H1 (cell line): ENCODE measurements at regions not wholly inside any gene's neighbourhood (a gene's known extent, or its start where the extent isn't known, plus 50 kb on each side); places are given as distances from the start of the nearest gene placed in this dataset. TPM values are rescaled to one million over a fixed set of nuclear protein-coding genes. Genes with fewer than 3 reads are reported as not detected.

Experiments used
- CTCF ChIA-PET: fragments of 300-600 bp; sonication (Branson Sonifier 250); formaldehyde crosslinking; loops from one replicate; lab custom pipeline; 2021; ENCODE audit not compliant: partially characterized antibody; lab: Charles Lee
- POLR2A ChIA-PET: fragments of 300-600 bp; sonication (Branson Sonifier 250); formaldehyde crosslinking; loops from one replicate; lab custom pipeline; 2021; ENCODE audit warnings: inconsistent platforms; ENCODE audit not compliant: partially characterized antibody; lab: Charles Lee
- DNase-seq, 2 experiments: peaks; one replicate each; pipeline versions ENCODE4 v3.0.0 to v3.0.0-alpha.2; 2010 to 2022; ENCODE audit warnings: low spot score in 2 of 2, low read depth in 1 of 2, mixed read lengths in 1 of 2
- FAIRE-seq: peaks from 2 replicates; lab custom pipeline; 2011; peaks lifted over from hg19 to GRCh38; lab: Jason Lieb, UNC
- H2AFZ ChIP-seq: 2 replicates; pipeline ENCODE4 v1.8.1; 2012; ENCODE audit warnings: low read length, inconsistent platforms
- H2AK5ac ChIP-seq: 2 replicates; pipeline ENCODE4 v1.6.1; 2013; ENCODE audit warnings: low read depth, low read length
- H2BK120ac ChIP-seq: replicated peaks from 2 replicates; pipeline ENCODE3; 2013; ENCODE audit warnings: low read depth, low read length, inconsistent platforms
- H2BK12ac ChIP-seq: 2 replicates; pipeline ENCODE4 v1.6.1; 2013; ENCODE audit warnings: low read depth, low read length
- H2BK15ac ChIP-seq: 2 replicates; pipeline ENCODE4 v1.6.1; 2013; ENCODE audit warnings: low read length
- H2BK20ac ChIP-seq: 2 replicates; pipeline ENCODE4 v1.6.1; 2013; ENCODE audit warnings: low read length
- H2BK5ac ChIP-seq: 2 replicates; pipeline ENCODE4 v1.6.1; 2013; ENCODE audit warnings: low read depth, low read length
- H3K14ac ChIP-seq: 2 replicates; pipeline ENCODE4 v1.6.1; 2013; ENCODE audit warnings: inconsistent platforms; ENCODE audit not compliant: insufficient read length
- H3K18ac ChIP-seq: 2 replicates; pipeline ENCODE4 v1.6.1; 2013; ENCODE audit warnings: low read length; ENCODE audit errors: extremely low read depth
- H3K23ac ChIP-seq: 2 replicates; pipeline ENCODE4 v1.6.1; 2013; ENCODE audit warnings: inconsistent platforms; ENCODE audit not compliant: insufficient read length
- H3K23me2 ChIP-seq: 2 replicates; pipeline ENCODE4 v1.6.1; 2013; ENCODE audit warnings: low read depth, low read length
- H3K27ac ChIP-seq: 2 replicates; pipeline ENCODE4 v1.6.1; 2011; ENCODE audit warnings: low read depth, low read length, inconsistent platforms
- H3K27me3 ChIP-seq, 4 experiments: replicated peaks in 1 of 4; 1 replicate in 1 of 4; 2 replicates in 3 of 4; pipeline versions ENCODE4 v1.6.1 to v1.8.1; 2011 to 2013; ENCODE audit warnings: low read length in 3 of 4, mild to moderate bottlenecking in 3 of 4, inconsistent platforms in 2 of 4, mixed read lengths in 2 of 4, moderate library complexity in 1 of 4; ENCODE audit not compliant: control insufficient read depth in 3 of 4, insufficient read depth in 3 of 4; ENCODE audit errors: extremely low read depth in 1 of 4
- H3K36me3 ChIP-seq, 4 experiments: 2 replicates each; pipeline versions ENCODE4 v1.6.1 to v1.8.1; 2011 to 2013; ENCODE audit warnings: mild to moderate bottlenecking in 4 of 4, low read length in 3 of 4, moderate library complexity in 2 of 4, control low read depth in 1 of 4, inconsistent platforms in 1 of 4; ENCODE audit not compliant: insufficient read depth in 4 of 4, control insufficient read depth in 2 of 4
- H3K4ac ChIP-seq: replicated peaks from 2 replicates; pipeline ENCODE3; 2013; ENCODE audit warnings: low read length, low read depth, mixed read lengths, inconsistent platforms; ENCODE audit not compliant: insufficient read length
- H3K4me1 ChIP-seq, 4 experiments: replicated peaks in 1 of 4; 1 replicate in 1 of 4; 2 replicates in 3 of 4; pipeline versions ENCODE4 v1.6.1 to v1.8.1; 2011 to 2013; ENCODE audit warnings: low read length in 3 of 4, inconsistent platforms in 2 of 4, mixed read lengths in 1 of 4; ENCODE audit not compliant: insufficient read depth in 4 of 4, control insufficient read depth in 3 of 4
- H3K4me2 ChIP-seq, 2 experiments: 2 replicates each; pipeline versions ENCODE4 v1.6.1 to v1.8.1; 2011 to 2013; ENCODE audit warnings: low read depth in 2 of 2, low read length in 2 of 2, control low read depth in 1 of 2, inconsistent platforms in 1 of 2, mild to moderate bottlenecking in 1 of 2; ENCODE audit not compliant: insufficient read depth in 1 of 2
- H3K4me3 ChIP-seq, 4 experiments: fragments of 200-600, 300-600 bp in 1 of 4; sonication (generic), shearing (Covaris generic), sonication (Bioruptor Twin) in 1 of 4; 2 replicates each; pipeline versions ENCODE4 v1.5.1 to v1.8.1; 2011 to 2016; ENCODE audit warnings: low read length in 4 of 4, low read depth in 3 of 4, control low read depth in 2 of 4, inconsistent platforms in 2 of 4, mild to moderate bottlenecking in 2 of 4, mixed read lengths in 1 of 4, moderate library complexity in 1 of 4; ENCODE audit not compliant: insufficient read depth in 2 of 4; ENCODE audit errors: extremely low read depth in 1 of 4
- H3K56ac ChIP-seq: replicated peaks from 2 replicates; pipeline ENCODE3; 2013; ENCODE audit warnings: low read depth, mild to moderate bottlenecking, mixed read lengths, low read length, inconsistent platforms; ENCODE audit not compliant: insufficient read length
- H3K79me1 ChIP-seq: 2 replicates; pipeline ENCODE4 v1.6.1; 2013; ENCODE audit warnings: low read depth, low read length, control low read depth
- H3K79me2 ChIP-seq, 2 experiments: 2 replicates each; pipeline versions ENCODE4 v1.6.1 to v1.8.1; 2012 to 2013; ENCODE audit warnings: low read length in 2 of 2, mild to moderate bottlenecking in 2 of 2, inconsistent platforms in 1 of 2; ENCODE audit not compliant: insufficient read depth in 2 of 2, control insufficient read depth in 1 of 2
- H3K9ac ChIP-seq, 4 experiments: replicated peaks in 1 of 4; 1 replicate in 1 of 4; 2 replicates in 3 of 4; pipeline versions ENCODE4 v1.6.1 to v1.8.1; 2011 to 2013; ENCODE audit warnings: low read depth in 3 of 4, low read length in 3 of 4, control low read depth in 2 of 4, mild to moderate bottlenecking in 2 of 4, moderate library complexity in 2 of 4, inconsistent platforms in 1 of 4; ENCODE audit errors: extremely low read depth in 1 of 4
- H3K9me3 ChIP-seq, 2 experiments: 2 replicates each; pipeline versions ENCODE4 v1.6.1 to v1.8.1; 2012 to 2013; ENCODE audit warnings: mild to moderate bottlenecking in 2 of 2, moderate library complexity in 2 of 2, control low read depth in 1 of 2, inconsistent platforms in 1 of 2, low read depth in 1 of 2, low read length in 1 of 2, mixed read lengths in 1 of 2; ENCODE audit not compliant: insufficient read depth in 2 of 2
- H4K20me1 ChIP-seq, 2 experiments: replicated peaks in 1 of 2; 2 replicates each; pipeline versions ENCODE3 to v1.8.1; 2011 to 2013; ENCODE audit warnings: inconsistent platforms in 2 of 2, low read length in 2 of 2, mild to moderate bottlenecking in 1 of 2; ENCODE audit not compliant: insufficient read depth in 2 of 2, control insufficient read depth in 1 of 2
- H4K5ac ChIP-seq: 2 replicates; pipeline ENCODE4 v1.6.1; 2013; ENCODE audit warnings: low read length, low read depth, mixed read lengths, inconsistent platforms; ENCODE audit not compliant: insufficient read length
- H4K8ac ChIP-seq: 2 replicates; pipeline ENCODE4 v1.8.0; 2013; ENCODE audit warnings: mild to moderate bottlenecking, moderate library complexity, low read length, inconsistent platforms; ENCODE audit not compliant: insufficient read depth; ENCODE audit errors: extremely low read depth
- H4K91ac ChIP-seq: replicated peaks from 2 replicates; pipeline ENCODE3; 2013; ENCODE audit warnings: low read length, mixed read lengths, inconsistent platforms; ENCODE audit not compliant: insufficient read length
- RAD21 ChIP-seq, 2 experiments: IDR thresholded peaks in 1 of 2; conservative IDR thresholded peaks in 1 of 2; 2 replicates each; pipeline ENCODE4 v1.6.1; 2011; ENCODE audit warnings: low read depth in 2 of 2, low read length in 2 of 2, improper control_type of control experiment in 1 of 2, inconsistent platforms in 1 of 2, mild to moderate bottlenecking in 1 of 2, moderate library complexity in 1 of 2
- small RNA-seq: library from polyadenylated mRNA; stranded (forward); fragments of <200 nt; extraction: miRNeasy Mini kit (QIAGEN cat#:217004); gene quantifications from one replicate; pipeline ENCODE3, GENCODE V24; 2013; ENCODE audit not compliant: insufficient read depth
- TF ChIP-seq, protein P1 (sequence below): IDR thresholded peaks from 2 replicates; pipeline ENCODE4 v1.6.1; 2011; ENCODE audit warnings: low read depth, mild to moderate bottlenecking, low read length; ENCODE audit not compliant: insufficient read depth

DNA sequence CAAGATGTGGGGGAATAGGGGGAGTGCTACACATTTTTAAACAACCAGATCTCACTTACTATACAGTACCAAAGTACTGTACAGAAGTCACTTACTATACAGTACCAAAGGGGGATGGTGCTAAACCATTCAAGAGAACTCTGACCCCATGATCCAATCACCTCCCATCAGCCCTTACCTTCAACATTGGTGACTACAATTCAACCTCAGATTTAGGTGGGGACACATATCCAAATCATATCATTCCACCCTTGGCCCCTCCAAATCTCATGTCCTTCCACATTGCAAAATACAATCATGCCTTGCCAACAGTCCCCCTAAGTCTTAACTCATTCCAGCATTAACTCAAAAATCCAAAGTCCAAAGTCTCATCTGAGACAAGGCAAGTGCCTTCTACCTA, 49.9 kb upstream of the CD2AP start:
- no peak overlapping the region for H3K56ac ChIP-seq
- no peaks in the 10 kb centered on the region for H3K23me2 ChIP-seq
- TF ChIP-seq, protein P1, sequence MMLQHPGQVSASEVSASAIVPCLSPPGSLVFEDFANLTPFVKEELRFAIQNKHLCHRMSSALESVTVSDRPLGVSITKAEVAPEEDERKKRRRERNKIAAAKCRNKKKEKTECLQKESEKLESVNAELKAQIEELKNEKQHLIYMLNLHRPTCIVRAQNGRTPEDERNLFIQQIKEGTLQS = no peak
- TF ChIP-seq RAD21 (IDR thresholded peaks at IDR 0.05 in 1 of 2, conservative IDR thresholded peaks at IDR 0.05 in 1 of 2; ENCODE audit: low read depth in 2 of 2, low read length in 2 of 2) = no peak
- H3K36me3 ChIP-seq = no peaks in the 10 kb centered on the region; a peak in 1 of 8 replicates
- no peak overlapping the region for H4K8ac ChIP-seq
- peak overlapping the region; percentile 52 for H2BK120ac ChIP-seq
- H3K4me1 ChIP-seq = peaks cover 0 to 6% (median 3%) of the 10 kb centered on the region in 4 experiments; a peak in 3 of 7 replicates
- H3K4me2 ChIP-seq = no peak overlapping the region
- H4K20me1 ChIP-seq = no peaks in the 10 kb centered on the region
- DNase-seq = no peak
- ChIA-PET CTCF (interaction anchor here (1.1 kb wide), 1 partner anchor 19 kb away, joined by 3 read pairs; no protein-coding TSS in a partner anchor), POLR2A (interaction anchor here (0.9 to 1.4 kb wide), 3 partner anchors 13 to 74 kb away, joined by 3 to 5 read pairs (median 3); no protein-coding TSS in a partner anchor)
- no peak overlapping the region for H3K27ac ChIP-seq
- H2BK20ac ChIP-seq = peak overlapping the region; percentile 38
- no peak overlapping the region for H3K4ac ChIP-seq
- H3K9me3 ChIP-seq = peaks cover 10 to 11% of the 10 kb centered on the region in 2 experiments; a peak in 3 of 4 replicates
- 0 out of 2 replicates have a peak overlapping the region, but pooled peaks have one; percentile 4 for H2BK12ac ChIP-seq
- H3K18ac ChIP-seq = 0 out of 2 replicates have a peak overlapping the region, but pooled peaks have one; percentile 1
- H3K79me1 ChIP-seq = no peaks in the 10 kb centered on the region
- no peak overlapping the region for H4K5ac ChIP-seq
- H3K79me2 ChIP-seq = no peaks in the 10 kb centered on the region
- no peak overlapping the region for H3K23ac ChIP-seq
- no peak overlapping the region for H2AK5ac ChIP-seq
- no peak overlapping the region for H3K14ac ChIP-seq
- no peak overlapping the region for H2AFZ ChIP-seq
- H3K27me3 ChIP-seq = no peaks in the 10 kb centered on the region
- no peak overlapping the region for H2BK15ac ChIP-seq
- H4K91ac ChIP-seq = no peak overlapping the region
- no peak overlapping the region for H3K9ac ChIP-seq
- no peak overlapping the region for H3K4me3 ChIP-seq
- FAIRE-seq = no peak
- peak overlapping the region; percentile 73; the same call in 1 of the 2 replicates for H2BK5ac ChIP-seq

Small RNAs in the stretch of these regions (small RNA-seq; reads per million reads assigned to genes)
- gene B3GNTL1P2 = not detected
